BE2C (cell line): ENCODE measurements at regions not wholly inside any gene's neighbourhood (a gene's known extent, or its start where the extent isn't known, plus 50 kb on each side); places are given as distances from the start of the nearest gene placed in this dataset.

Experiments
- DNase-seq: peaks from one replicate; pipeline ENCODE4 v3.0.0-alpha.2; 2020
- H3K27me3 ChIP-seq: fragments of 250-450 bp; sonication (Bioruptor Pico); 2 replicates; pipeline ENCODE4 v1.5.1; 2020; ENCODE audit warnings: mild to moderate bottlenecking
- H3K36me3 ChIP-seq: fragments of 250-450 bp; sonication (Bioruptor Pico); 2 replicates; pipeline ENCODE4 v1.5.1; 2020; ENCODE audit warnings: mild to moderate bottlenecking
- H3K4me1 ChIP-seq: fragments of 250-450 bp; sonication (Bioruptor Pico); 2 replicates; pipeline ENCODE4 v1.5.1; 2020
- H3K4me3 ChIP-seq: 2 replicates; pipeline ENCODE4 v1.5.1; 2011; ENCODE audit warnings: low read depth, low read length
- H3K9me3 ChIP-seq: fragments of 250-450 bp; sonication (Bioruptor Pico); 2 replicates; pipeline ENCODE4 v1.5.1; 2020
- TF ChIP-seq, protein P1 (sequence below): IDR thresholded peaks from 2 replicates; pipeline ENCODE4 v1.5.1; 2012; ENCODE audit warnings: mild to moderate bottlenecking, low read depth, low read length

DNA sequence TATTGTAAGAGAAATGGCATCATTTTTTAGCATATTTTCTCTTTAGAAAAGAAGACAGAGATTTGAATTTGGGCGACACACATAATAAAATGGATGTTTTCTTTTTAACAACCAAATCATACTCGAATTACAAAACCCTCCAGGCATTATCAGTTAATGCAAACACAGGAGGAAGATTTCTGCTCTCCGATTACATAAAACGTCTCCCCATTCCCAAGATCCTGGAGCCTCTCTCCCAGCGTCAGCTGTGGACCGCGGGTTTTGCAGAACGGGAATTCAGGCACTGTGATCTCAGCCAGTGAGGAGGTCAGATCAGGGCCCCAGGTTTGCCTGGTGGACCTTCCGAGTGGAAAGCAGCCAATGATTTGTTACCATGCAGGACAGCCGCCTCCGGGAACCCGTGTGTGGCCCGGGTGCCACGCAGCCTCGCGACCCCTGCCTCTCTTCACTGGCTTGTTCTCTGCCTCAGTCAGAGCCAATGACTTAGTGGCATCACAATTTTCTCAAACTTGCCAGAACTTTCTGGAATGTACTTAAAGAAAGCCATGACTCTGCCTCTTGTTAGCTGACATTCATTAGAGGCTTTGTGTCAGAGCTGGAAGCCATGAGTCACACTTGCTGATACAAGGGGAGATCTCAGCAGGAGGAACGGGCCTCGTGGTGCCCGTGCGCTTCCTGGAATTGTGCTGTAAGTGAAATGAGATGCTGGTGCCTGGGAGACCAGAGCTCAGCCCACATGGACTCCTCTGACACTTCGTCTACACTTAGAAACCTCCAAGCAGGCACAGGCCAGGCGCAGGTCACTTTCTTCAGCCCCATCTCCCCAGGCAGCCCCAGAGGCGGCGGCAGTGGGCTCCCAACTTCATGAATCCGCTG is 246.1 kb downstream of the KLF6 start:
- no peaks in the 10 kb centered on the region for H3K9me3 ChIP-seq
- TF ChIP-seq, protein P1, sequence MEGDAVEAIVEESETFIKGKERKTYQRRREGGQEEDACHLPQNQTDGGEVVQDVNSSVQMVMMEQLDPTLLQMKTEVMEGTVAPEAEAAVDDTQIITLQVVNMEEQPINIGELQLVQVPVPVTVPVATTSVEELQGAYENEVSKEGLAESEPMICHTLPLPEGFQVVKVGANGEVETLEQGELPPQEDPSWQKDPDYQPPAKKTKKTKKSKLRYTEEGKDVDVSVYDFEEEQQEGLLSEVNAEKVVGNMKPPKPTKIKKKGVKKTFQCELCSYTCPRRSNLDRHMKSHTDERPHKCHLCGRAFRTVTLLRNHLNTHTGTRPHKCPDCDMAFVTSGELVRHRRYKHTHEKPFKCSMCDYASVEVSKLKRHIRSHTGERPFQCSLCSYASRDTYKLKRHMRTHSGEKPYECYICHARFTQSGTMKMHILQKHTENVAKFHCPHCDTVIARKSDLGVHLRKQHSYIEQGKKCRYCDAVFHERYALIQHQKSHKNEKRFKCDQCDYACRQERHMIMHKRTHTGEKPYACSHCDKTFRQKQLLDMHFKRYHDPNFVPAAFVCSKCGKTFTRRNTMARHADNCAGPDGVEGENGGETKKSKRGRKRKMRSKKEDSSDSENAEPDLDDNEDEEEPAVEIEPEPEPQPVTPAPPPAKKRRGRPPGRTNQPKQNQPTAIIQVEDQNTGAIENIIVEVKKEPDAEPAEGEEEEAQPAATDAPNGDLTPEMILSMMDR: no peak
- no peak overlapping the region for H3K4me3 ChIP-seq
- H3K36me3 ChIP-seq: no peaks in the 10 kb centered on the region
- DNase-seq: no peak
- H3K4me1 ChIP-seq: no peaks in the 10 kb centered on the region
- H3K27me3 ChIP-seq: no peaks in the 10 kb centered on the region

DNA sequence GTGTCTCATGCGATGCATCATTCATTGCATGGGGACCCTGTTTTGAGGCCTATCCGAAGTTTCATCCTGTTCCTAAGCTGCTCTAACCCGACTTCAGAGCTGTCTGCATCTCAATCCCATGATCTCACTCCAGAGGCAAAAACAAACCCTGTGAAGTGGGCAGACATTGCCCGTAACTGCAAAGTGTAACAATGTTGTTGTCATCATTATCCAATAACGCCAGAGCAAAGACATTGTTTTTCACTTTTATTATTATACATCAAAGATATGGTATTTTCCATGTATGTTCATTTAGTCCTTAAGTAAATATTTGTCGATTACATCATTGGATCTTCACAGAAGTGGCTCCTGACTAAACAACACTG is 246.7 kb downstream of the KLF6 start:
- H3K4me3 ChIP-seq: no peak overlapping the region
- no peaks in the 10 kb centered on the region for H3K9me3 ChIP-seq
- no peaks in the 10 kb centered on the region for H3K27me3 ChIP-seq
- TF ChIP-seq, protein P1: no peak
- no peak for DNase-seq
- no peaks in the 10 kb centered on the region for H3K4me1 ChIP-seq
- no peaks in the 10 kb centered on the region for H3K36me3 ChIP-seq

DNA sequence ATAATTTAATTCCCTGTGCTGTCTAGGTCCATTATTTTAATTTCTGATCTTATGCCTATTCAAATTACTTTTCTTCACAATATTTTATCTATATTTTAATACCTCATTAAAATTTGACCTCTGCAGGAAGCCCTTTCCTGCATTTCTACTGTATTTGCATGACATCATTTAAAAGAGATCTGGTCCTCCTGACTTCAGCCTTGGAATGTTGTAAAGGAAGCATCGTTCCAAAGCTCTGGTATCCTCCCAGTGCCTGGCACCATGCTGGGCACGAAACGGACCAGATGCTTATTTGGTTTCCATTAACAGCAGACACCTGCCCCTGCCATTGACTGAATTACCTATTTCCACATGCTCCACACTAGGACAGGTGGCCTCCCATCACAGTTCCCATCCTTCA is 247.5 kb downstream of the KLF6 start:
- Histone ChIP-seq H3K36me3 (no peaks in the 10 kb centered on the region), H3K27me3 (no peaks in the 10 kb centered on the region), H3K4me1 (no peaks in the 10 kb centered on the region), H3K4me3 (no peak overlapping the region), H3K9me3 (no peaks in the 10 kb centered on the region)
- DNase-seq: no peak
- TF ChIP-seq, protein P1: no peak

DNA sequence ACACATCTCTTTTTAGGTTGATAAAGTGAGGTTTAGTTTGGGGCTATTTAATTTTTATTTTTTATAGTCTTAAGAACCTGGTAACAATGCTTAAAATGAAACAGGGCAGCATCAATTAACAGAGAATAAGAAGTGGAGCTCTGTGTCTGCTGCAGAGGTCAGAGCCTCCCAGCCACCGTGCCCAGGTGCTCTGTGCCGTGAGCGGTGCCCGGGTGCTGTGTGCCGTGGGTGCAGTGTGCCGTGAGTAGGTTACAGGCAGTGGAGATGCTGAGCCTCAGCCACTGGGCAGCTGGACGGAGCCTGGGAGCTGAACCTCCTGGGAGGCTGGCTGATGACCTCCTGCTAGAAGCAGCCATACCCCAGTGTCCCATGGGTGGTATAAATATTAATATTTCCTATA is 250.0 kb downstream of the KLF6 start:
- H3K27me3 ChIP-seq: no peaks in the 10 kb centered on the region
- H3K9me3 ChIP-seq: no peaks in the 10 kb centered on the region
- H3K36me3 ChIP-seq: no peaks in the 10 kb centered on the region
- TF ChIP-seq, protein P1: no peak
- no peaks in the 10 kb centered on the region for H3K4me1 ChIP-seq
- H3K4me3 ChIP-seq: no peak overlapping the region
- DNase-seq: no peak

DNA sequence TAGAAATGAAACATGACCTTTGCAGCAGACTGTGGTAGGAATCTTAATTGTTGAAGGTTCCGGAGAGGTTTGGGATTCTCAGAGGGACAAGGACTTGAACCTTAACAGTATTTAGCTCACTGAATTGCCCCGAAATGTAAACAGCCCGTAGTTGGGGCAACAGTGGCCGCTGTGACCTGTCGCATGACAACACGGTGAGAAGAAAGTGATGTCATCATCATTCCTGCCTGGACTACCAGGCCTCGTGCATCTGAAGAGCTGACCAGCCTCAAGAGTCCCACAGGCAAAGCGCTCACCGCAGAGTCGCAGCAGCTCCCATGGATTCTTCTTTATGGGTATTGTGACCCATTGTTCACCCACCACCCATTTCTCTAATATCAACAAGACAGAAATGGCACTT is 250.6 kb downstream of the KLF6 start:
- Histone ChIP-seq H3K4me1 (no peaks in the 10 kb centered on the region), H3K27me3 (no peaks in the 10 kb centered on the region), H3K4me3 (no peak overlapping the region), H3K9me3 (no peaks in the 10 kb centered on the region), H3K36me3 (no peaks in the 10 kb centered on the region)
- TF ChIP-seq, protein P1: no peak
- DNase-seq: no peak

DNA sequence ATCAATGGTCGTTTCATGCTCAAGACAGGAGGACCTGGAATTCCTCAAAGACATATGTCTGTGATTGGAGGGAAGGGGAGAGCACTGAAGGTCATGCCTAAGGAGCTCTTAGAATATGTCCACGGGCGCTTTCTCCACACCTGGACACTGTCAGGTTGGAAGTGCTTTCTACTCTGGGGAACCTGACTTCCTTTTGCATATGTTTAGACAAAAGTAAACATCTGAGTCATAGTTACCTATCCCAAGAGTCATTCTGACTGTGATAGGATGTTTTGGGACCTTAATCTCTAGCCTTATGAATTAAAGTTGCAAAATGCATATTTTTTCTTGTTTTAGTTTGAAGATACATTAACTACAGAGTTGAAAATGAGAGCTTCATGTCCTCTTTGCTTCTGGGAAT is 251.7 kb downstream of the KLF6 start:
- TF ChIP-seq, protein P1: no peak
- DNase-seq: no peak
- no peaks in the 10 kb centered on the region for H3K4me1 ChIP-seq

More for the DNA sequence above, 251.7 kb downstream of the KLF6 start:
- no peaks in the 10 kb centered on the region for H3K9me3 ChIP-seq
- H3K36me3 ChIP-seq: no peaks in the 10 kb centered on the region
- H3K27me3 ChIP-seq: no peaks in the 10 kb centered on the region
- no peak overlapping the region for H3K4me3 ChIP-seq
